Stimulated activated CD8-positive, alpha-beta memory T cell treated with anti-CD3 and anti-CD28 coated beads, Interleukin-4, amount 100 ng/mL, for 1 hour (primary cell): ENCODE measurements at regions not wholly inside any gene's neighbourhood (a gene's known extent, or its start where the extent isn't known, plus 50 kb on each side); places are given as distances from the start of the nearest gene placed in this dataset.
"Not testable (repeated sequence)": the region's sequence is repeated elsewhere in the genome, so short reads cannot be mapped to it uniquely, and the experiment has no call there.

Experiments
- DNase-seq, 2 donors: peaks; one replicate each; pipeline ENCODE4 v3.0.0-alpha.2; 2020; ENCODE audit warnings: low read depth in 2 of 2, low spot score in 1 of 2

DNA sequence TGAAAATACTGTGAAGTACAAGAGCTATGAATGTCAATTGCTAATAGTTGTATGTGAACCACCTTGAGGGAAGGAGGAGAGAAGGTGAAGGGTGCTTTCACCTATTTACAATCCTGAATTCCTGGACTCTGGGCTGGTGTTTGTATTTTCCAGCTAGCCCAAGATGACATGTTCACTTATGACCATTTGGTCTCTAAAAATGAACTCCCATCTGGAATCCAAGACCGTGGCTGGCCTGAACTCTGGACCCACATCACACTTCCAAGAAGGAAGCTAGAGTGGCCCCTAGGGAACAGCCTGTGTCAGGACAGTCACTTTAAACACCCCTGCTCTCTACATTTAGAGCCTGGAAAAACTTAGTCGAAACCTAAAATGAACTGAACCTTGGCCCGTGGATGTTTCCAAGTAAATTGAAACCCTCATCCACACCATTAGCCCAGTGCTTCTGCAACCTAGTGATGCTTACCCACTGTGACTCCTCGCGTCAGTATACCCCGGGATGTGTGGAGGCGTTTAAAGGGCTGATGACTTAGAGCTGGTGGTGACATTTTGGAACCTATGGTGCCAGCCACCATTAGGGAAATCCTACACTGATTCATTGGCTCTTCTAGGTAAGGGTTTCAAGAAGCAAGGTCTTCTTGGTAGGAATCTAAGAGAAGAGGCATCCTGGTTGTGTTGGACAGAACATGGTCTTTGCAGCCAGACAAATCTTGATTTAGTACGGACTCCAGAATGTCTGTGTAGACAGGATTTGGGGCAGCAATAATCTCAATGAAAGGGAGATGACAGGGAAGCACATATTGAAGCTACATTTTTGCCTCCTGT, 171.5 kb upstream of the IRF2BP2 start:
- DNase-seq: no peak

DNA sequence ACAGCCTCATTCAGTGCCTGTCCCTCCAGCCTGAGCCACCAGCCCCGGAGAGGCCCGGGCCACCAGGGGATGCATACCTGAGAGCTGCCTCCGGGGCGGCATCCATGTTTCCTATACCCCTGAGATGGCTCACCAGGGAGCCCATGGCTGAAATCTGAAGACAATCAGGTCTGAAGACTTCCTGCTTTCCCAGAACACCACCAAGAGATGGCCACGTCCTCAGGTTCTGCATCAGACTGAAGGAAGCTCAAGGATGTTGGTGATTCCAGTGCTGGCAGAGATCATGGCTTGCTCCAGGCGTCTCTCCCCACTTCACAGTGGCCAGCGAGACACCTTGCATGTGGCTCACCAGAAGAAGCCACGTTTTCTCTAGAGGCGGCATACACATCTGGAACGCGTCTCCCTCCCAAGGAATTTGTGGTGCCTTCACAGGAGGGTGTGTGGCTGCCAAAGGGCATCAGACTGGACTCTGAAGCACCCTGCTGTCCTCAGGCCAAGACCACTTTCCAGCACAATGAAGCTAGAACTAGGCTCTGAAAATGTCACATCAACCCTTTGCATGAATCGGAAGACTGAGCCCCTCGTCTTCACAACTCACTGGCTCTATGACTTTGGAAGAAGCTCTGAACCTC, 170.7 kb upstream of the IRF2BP2 start:
- DNase-seq: no peak

DNA sequence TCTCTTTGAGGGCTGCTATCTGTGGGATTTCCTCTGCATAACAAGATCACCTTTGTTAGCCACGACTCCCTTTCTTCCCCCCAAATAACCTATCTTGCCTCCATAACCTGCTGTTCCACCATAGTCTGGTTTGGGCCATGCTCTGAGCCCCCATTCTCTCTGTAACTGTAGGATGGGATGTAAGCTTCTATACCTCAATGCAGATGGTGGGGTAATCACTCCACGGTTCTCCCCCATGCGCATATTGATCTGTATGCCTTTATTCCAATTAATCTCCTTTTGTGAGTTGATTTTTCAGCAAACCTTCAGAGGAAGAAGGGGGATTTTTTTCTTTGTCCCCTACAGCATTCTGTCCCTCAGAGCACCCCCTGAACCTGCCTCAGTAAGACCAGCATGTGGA, 170.1 kb upstream of the IRF2BP2 start:
- no peak for DNase-seq

DNA sequence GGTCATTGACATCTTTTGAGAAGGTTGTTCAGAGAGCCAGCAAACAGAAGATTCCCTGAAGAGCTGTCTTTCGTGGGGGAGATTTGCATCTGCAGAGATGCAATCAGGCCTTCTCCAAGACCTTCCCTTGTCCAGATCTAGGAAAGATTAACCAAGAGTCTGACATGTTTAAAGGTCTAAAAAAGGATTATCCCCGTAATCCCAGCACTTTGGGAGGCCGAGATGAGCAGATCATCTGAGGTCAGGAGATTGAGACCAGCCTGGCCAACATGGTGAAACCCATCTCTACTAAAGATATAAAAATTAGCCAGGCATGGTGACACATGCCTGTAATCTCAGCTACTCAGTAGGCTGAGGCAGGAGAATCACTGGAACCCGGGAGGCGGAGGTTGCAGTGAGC, 169.6 kb upstream of the IRF2BP2 start:
- DNase-seq: not testable (repeated sequence)

DNA sequence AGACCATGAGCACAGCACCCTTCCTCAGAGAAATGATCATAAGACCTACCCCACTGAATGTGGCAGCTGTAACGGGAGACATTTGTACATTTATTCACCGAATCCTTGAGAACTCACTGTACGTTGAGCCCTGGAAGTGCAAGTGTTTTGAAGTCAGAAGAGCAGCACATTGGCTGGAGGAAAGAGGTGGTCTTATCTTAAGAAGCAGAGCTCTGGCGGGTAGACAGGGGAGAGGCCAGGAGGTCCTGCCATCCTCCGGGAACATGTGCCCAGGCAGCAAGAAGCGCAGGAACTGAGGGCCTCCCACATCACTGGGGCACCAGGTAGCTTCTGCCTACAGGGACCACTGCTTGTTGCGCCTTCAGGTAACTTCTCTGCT, 169.2 kb upstream of the IRF2BP2 start:
- DNase-seq: no peak

DNA sequence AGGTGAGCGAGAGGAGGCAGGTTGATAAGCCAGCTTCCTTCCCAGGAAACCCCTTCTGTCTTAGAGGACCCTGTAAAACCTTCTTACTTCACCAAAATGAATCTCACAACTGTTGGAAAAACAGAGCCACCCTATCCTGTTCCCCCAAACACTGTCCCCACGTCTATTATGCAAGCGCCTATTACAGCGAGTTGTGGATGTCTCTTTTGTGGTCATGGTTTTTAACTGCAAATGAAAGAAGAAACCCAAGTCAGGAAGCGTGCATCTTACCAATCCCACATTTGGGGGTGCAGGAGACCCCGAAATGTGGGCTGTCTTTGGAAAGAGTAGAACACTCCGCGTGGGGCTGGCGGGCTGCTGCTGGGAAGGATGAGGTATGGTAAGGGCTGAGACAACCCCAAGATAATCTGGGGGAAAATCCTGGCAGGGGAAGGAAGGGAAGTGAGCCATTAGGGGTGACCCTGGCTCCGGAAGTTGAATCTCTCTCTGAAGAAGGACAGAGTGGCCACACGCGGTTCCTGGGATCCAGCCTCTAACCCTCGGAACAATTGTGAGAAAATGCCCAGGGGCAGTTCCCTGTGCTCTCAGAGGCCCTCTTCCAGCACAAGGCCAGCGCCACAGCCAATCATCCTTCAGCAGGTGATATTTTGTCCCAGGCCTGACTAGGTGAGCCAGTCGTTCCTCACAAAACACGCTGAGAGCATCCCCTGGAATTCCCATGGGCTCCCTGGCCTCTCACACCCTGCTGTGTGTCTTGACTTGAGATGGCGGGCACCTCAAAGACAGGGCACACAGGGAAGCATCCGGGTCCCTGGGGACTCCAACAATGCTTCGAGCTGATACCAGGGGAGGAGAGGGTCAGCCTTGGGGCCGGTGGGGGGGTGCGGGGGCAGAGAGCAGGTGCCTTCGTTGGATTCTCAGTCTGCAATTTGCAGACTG, 168.5 kb upstream of the IRF2BP2 start:
- no peak for DNase-seq

DNA sequence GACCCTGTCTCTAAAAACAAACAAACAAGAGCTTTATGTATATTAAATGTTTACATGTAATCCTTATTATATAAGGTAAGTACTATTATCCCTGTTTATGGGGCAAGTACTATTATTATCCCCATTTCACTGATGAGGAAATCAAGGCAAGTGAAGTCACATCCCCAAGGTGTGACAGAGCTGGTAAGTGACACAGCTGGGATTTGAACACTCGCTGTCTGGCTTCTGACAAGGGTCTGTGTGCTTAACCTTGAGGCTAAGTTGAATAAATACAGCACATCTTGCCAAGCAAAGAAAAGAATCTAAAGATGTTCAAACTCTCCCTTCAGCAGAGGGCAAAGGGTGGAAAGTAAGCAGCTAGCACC, 167.9 kb upstream of the IRF2BP2 start:
- DNase-seq: no peak

DNA sequence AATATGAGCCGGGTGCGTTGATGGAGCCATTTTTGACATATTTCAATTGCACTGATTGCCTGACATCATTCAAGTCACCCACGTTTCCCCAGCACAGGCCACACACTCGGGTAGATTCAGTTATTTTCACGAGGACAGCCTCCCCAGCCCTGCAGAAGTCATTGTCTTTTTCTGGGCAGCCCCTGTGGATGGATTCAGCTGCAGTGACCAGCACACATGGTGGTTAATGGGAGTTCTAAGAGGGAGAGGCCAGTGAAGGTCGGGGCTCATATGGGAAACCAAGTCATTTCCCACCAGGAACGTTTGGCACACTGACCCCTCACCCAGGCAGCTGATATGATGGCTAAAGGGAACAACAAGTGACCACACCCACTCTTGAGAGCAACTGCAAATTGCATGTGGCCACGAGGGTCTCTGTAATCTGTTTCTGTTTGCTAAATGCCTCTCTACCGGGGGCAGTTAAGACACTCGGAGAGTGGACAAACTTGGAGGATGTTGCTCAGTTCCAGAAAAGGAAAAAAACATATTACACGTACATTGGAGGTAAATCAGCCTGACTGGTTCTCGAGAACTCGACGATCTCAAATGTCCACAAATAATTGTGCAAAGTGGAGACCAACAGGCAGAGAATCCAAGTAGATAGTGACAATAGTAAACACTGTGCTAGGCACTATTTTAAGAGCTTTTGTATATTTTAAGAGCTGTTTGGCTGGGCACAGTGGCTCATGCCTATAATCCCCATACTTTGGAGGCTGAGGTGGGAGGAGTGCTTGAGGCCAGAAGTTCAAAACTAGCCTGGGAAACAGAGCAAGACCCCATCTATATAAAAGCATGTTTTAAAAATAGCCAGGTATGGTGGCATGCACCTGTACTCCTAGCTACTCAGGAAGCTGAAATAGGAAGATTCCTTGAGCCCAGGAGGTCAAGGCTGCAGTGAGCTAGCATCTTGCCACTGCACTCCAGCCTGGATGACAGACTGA, 167.2 kb upstream of the IRF2BP2 start:
- DNase-seq: no peak

DNA sequence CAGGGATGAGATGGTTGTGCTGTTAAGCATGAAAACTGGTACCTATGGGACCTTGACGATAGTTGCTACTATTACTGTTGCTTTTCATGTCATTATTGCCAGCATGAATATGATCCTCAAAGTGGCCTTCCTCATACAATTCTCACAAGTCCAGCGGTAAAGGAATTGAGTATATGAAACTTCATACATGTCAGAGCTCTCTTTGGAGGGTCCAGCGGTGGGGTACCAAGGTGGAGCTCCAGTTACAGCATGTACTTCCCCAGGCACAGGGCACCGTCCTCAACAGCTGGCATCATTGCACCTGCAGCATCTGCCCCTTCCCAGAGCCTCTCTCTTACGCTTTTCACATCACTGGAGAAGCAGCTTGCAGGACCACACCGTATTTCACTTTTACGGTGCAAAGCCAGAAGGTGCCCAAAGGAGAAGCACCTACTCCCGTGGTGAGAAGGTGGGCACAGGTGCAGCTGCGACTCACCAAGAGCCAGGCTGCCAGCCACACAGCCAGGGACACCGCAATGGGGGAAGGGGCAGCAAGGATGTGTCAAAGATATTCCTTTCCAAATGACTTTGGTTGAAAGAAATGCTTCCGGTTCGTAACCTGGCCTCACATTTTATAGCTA, 166.4 kb upstream of the IRF2BP2 start:
- DNase-seq: no peak

DNA sequence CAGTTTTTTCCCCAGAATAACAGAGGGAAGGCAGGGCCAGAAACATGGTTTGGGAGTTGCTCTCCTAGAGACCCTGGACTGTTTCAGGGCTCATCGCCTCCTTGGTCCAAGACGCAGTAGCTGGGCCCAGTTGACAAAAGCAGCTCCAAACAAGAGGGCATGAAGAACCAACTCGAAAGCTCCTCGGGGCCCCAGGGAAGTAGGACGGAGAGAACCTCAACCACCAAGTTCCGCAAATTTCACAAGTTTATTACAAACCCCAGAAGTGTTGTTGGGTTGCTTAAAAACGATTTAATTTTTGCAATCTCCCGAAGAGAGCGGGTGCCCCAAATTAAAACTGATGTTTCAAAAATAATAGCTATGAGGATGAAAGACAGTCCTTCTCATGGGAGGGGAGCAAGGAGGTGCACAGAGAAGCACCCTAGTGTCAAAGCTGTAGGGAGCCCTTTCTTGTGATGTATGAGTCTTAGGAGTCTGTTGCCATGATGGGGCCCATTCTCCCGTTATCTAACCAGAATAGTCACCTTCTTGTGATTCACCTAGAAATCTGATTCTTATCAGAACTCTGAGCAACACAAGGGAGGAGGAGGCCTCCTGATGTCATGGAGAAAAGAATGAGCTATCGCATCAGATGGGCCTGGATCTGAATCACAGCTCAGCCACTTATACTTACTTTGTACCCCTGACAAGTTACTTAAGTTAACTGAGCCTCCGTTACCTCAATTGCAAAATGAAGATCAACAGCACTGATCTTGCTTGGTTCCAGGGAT, 165.7 kb upstream of the IRF2BP2 start:
- DNase-seq: no peak

DNA sequence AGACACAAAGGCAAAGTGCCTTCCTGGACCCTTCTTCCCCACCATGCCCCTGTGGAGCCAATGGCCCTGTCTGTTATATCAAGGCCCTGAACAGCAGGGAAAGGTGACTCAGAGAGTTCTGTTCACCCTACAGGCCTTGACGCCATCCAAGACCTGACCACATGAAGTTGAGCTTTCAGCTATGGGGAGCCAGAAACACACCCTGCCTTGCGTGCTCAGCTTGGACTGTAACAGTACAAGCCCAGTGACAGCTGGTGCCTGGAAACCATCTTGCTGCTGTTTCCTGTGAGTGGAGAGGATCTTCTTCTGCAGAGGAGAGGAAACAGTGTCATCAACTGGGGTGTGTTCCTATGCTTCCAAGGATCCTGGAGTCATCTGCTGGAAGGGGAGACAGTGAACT, 165.0 kb upstream of the IRF2BP2 start:
- DNase-seq: no peak

DNA sequence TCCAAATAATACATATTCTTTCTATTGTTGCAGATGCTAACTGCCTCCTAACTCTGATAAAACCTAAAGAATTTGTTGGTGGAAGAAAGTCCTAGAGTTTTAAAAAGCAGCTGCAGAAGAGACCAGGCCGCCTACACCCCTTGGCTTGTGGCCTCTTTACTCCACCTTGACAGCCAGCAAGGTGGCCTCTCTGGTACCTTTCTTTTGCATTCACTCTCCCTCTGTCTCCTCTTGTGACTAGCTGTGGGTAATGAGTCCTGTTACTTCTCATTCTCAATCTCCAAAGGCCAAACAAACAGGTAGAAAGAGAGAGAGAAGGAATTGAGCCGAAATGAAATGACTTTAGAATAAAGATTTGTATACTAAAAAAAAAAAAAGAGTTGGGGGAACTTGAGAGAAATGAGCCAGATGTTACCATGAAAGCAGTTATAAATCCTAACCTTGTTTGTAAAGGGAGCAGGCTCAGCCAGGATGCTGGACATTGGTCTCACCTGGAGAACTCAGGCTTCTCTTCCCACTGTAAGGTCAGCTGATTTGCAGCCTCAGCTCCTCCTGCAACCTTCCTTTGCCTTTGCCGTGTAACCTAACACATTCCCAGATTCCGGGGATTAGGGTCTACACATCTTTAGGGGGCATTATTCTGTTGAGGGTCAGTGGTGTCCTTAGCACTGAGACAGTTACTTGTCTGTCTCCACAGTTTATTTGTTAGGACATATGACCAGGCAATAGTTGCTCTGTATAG, 164.1 kb upstream of the IRF2BP2 start:
- DNase-seq: no peak

DNA sequence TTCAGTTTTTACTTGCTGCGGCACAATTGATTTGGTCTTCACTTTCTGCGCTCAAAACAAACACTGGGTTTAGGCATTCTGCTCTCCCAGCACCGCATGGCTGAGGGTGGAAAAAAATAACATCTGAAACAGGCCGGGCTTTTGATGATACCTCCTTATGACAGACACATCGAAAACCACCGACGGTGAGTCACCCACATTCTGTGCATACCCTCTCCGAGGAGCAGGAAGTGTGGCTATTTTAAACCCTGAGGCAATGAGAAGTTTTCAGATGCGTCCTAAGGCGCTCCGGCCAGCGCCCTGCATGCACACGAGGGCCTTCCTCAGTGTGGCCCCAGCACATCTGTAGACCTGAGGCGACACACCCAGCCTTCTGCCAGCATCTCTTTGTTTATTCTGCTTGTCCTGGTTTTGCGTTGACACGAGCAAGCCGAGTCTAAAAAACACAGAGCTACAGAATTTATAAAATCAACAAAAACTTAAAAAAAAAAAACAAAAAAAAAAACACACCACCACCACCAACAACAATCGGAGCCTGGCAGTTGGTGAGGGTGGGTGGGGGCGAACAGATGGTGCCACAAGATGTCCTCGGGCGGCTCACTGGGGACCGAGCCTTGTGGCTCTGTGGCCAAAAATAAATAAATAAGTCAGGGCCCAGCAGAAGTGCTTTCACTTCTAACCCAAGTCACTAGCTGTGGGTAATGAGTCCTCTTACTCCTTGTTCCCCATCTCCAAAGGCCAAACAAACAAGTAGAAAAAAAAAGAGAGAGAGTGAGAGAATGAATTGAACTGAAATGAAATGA, 162.6 kb upstream of the IRF2BP2 start:
- peak; percentile 64 to 76 for DNase-seq

DNA sequence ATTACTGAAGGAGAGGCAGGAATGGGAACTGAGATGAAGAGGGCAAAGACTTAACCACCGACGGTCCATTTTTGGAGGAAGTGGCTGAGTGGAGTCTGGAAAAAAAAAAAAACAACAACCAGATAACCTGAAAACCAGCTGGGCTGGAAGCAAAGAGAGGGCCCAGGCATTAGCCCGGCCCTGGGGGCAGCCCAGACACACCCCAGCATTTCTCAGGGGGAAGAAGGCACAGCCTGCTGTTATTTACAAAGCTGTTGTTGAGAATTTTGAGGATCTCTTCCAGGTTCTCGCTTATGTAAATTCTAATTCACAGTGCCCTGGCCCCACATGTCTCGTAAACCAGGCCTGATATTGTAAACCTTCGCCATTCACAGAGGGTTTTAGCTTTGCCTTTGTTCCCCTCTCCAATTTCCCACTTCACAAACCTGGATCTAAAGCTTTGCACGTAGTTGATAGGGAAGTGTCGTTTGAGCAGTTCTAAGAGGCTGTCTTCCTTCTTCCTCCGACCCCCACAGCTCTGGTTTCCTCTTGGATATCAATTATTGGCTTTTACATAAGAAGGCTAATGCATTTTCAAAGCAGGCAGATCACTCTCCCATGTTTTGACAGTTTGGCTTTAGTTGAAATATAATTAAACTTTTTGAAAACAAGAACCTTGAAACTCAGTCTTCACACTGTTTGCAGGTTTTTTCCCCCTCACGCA, 161.8 kb upstream of the IRF2BP2 start:
- no peak for DNase-seq

DNA sequence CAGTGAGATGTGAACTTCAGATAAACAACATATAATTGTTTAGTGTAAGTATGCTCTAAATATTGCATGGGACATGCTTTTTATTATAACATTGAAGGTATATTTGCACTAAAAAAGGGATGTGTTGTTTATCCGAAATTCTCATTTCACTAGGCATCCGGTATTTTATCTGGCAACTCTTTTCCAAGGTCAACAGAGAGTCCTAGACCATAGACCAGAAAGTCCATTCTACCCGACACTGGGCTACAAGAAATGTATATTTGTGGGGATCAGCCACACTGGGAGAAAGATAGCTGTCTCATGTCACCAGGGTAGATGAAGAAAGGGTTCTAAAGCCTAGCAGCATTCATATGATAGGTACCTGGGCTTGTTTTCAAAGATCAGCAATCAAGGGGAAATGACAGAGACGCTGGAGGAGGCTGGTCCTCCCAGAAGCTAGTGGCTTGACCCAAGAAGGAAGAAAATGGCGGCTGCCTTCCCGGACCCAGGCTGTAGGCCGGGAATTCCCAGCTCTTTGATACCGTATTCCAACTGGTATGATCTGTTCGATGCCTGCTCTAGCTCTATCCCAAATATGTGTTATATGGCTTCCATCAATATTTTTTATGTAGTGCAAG, 161.1 kb upstream of the IRF2BP2 start:
- no peak for DNase-seq

DNA sequence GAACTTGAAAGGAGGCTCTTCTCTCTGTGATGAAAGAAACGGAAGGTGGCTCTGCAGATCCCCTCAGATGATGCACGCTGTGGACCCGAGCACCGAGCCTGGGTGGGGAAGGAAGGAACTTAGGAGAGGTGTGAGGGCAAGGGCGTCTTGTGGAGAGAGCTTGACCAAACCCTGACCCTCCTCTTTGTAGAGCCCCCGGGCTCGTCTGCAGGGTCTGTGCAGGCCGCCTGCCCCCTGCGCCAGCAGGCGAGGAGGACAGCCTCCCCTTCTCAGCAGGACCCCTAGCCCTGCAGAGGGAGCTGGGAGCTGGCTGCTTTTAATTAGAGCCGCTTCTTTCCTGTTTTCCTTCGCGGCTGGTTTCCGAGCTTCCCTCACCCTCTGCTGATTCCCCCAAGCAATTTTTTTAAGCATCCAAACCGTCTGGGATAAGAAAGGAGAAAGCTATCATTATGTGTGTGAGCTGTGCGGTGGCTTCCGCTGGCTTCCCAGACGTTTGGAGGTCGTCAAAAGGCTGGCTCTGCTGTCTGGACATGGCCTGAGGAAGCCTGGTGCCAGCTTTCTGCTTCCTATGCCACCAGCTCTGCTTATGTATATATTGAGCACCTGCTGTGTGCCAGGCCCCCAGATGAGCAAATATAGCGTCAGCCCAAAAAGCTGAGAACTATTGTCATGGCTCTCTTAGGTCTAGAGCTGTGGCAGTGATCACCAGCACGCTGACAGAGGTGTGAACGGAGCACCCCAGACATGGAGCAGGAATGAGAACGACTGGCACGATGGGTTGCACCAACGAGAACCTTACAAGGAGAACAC, 160.2 kb upstream of the IRF2BP2 start:
- no peak for DNase-seq
